Keratinocyte (primary cell): ENCODE measurements at regions not wholly inside any gene's neighbourhood (a gene's known extent, or its start where the extent isn't known, plus 50 kb on each side); places are given as distances from the start of the nearest gene placed in this dataset.

Source experiments
- DNase-seq: peaks from one replicate; pipeline ENCODE4 v3.0.0-alpha.2; 2011; ENCODE audit warnings: low read depth, missing footprints, low spot score
- FAIRE-seq: peaks from 2 replicates; lab custom pipeline; 2011; peaks lifted over from hg19 to GRCh38; lab: Jason Lieb, UNC
- H2AFZ ChIP-seq: 2 replicates; pipeline ENCODE4 v1.6.0; 2012; ENCODE audit warnings: low read length, control low read depth, inconsistent platforms; ENCODE audit not compliant: control insufficient read depth
- H3K27ac ChIP-seq: 2 replicates; pipeline ENCODE4 v1.5.1; 2011; ENCODE audit warnings: low read length; ENCODE audit not compliant: control insufficient read depth, insufficient read depth
- H3K27me3 ChIP-seq: 3 replicates; pipeline ENCODE4 v1.6.0; 2011; ENCODE audit warnings: low read length; ENCODE audit not compliant: control insufficient read depth, insufficient read depth; ENCODE audit errors: extremely low read depth
- H3K36me3 ChIP-seq, 2 experiments: 2 replicates in 1 of 2; 3 replicates in 1 of 2; pipeline ENCODE4 v1.5.1; 2011; ENCODE audit warnings: low read length in 2 of 2, mild to moderate bottlenecking in 1 of 2; ENCODE audit not compliant: control insufficient read depth in 2 of 2, insufficient read depth in 2 of 2; ENCODE audit errors: extremely low read depth in 1 of 2
- H3K4me1 ChIP-seq: 3 replicates; pipeline ENCODE4 v1.5.1; 2011; ENCODE audit warnings: low read length; ENCODE audit not compliant: control insufficient read depth, insufficient read depth; ENCODE audit errors: extremely low read depth
- H3K4me2 ChIP-seq: 3 replicates; pipeline ENCODE4 v1.6.0; 2011; ENCODE audit warnings: low read depth, low read length; ENCODE audit not compliant: control insufficient read depth, insufficient read depth; ENCODE audit errors: extremely low read depth
- H3K4me3 ChIP-seq, 3 experiments: fragments of 200-600 bp in 1 of 3; sonication (generic) in 1 of 3; 2 replicates in 2 of 3; 3 replicates in 1 of 3; pipeline ENCODE4 v1.5.1; 2011 to 2016; ENCODE audit warnings: low read length in 3 of 3, mild to moderate bottlenecking in 3 of 3, control low read depth in 2 of 3, inconsistent platforms in 1 of 3, low read depth in 1 of 3, mixed read lengths in 1 of 3, mixed run types in 1 of 3, moderate library complexity in 1 of 3; ENCODE audit not compliant: control insufficient read depth in 2 of 3, insufficient read depth in 2 of 3; ENCODE audit errors: extremely low read depth in 1 of 3
- H3K79me2 ChIP-seq: 2 replicates; pipeline ENCODE4 v1.6.0; 2012; ENCODE audit warnings: low read length; ENCODE audit not compliant: control insufficient read depth, insufficient read depth
- H3K9ac ChIP-seq: 3 replicates; pipeline ENCODE4 v1.6.0; 2011; ENCODE audit warnings: low read length; ENCODE audit not compliant: control insufficient read depth, insufficient read depth; ENCODE audit errors: extremely low read depth
- H3K9me1 ChIP-seq: 3 replicates; pipeline ENCODE4 v1.6.0; 2011; ENCODE audit warnings: low read length; ENCODE audit not compliant: control insufficient read depth, insufficient read depth; ENCODE audit errors: extremely low read depth
- H3K9me3 ChIP-seq: 2 replicates; pipeline ENCODE4 v1.5.1; 2012; ENCODE audit warnings: low read depth, low read length; ENCODE audit not compliant: control insufficient read depth
- H4K20me1 ChIP-seq: 3 replicates; pipeline ENCODE4 v1.6.0; 2011; ENCODE audit warnings: low read length; ENCODE audit not compliant: control insufficient read depth, insufficient read depth; ENCODE audit errors: extremely low read depth
- CTCF ChIP-seq, 3 experiments: IDR thresholded peaks in 1 of 3; conservative IDR thresholded peaks in 1 of 3; optimal IDR thresholded peaks in 1 of 3; 2 replicates in 2 of 3; 3 replicates in 1 of 3; pipeline versions ENCODE3 to v1.5.1; 2011; ENCODE audit warnings: low read length in 3 of 3, mild to moderate bottlenecking in 3 of 3, moderate library complexity in 2 of 3, control low read depth in 1 of 3, inconsistent platforms in 1 of 3; ENCODE audit not compliant: insufficient read depth in 2 of 3; ENCODE audit errors: extremely low read depth in 1 of 3
- EZH2 ChIP-seq: IDR thresholded peaks from one replicate; pipeline ENCODE4 v1.6.1; 2012; ENCODE audit warnings: inconsistent platforms, mild to moderate bottlenecking, low read length, moderate library complexity
- dilution Hi-C: fragments of 300-500 bp; cut with MboI; formaldehyde crosslinking; loops from one replicate; pipeline ENCODE4 v1.7.0; 2020; ENCODE audit warnings: low sequenced_read_pairs; ENCODE audit not compliant: extremely low pct_ligation_motif_present

GRCh38 chr6:133689863-133690262 is 199.1 kb upstream of the TCF21 start:
- no peaks in the 10 kb centered on the region for H3K79me2 ChIP-seq
- no peaks in the 10 kb centered on the region for H3K9me3 ChIP-seq
- H3K36me3 ChIP-seq: no peaks in the 10 kb centered on the region
- H3K4me1 ChIP-seq: no peaks in the 10 kb centered on the region
- H3K9ac ChIP-seq: no peak overlapping the region
- dilution Hi-C loops: no loop called here
- H3K27me3 ChIP-seq: no peaks in the 10 kb centered on the region
- FAIRE-seq: no peak
- no peak overlapping the region for H3K27ac ChIP-seq
- no peak for DNase-seq
- H4K20me1 ChIP-seq: no peaks in the 10 kb centered on the region
- no peak for TF ChIP-seq EZH2
- TF ChIP-seq CTCF (optimal IDR thresholded peaks at IDR 0.05 in 1 of 3, IDR thresholded peaks at IDR 0.05 in 1 of 3, conservative IDR thresholded peaks at IDR 0.05 in 1 of 3; ENCODE audit: extremely low read depth in 1 of 3, insufficient read depth in 2 of 3, low read length in 3 of 3): no peak
- no peak overlapping the region for H3K4me3 ChIP-seq
- no peak overlapping the region for H2AFZ ChIP-seq
- H3K9me1 ChIP-seq: no peaks in the 10 kb centered on the region
- no peak overlapping the region for H3K4me2 ChIP-seq

GRCh38 chr6:133693565-133693964 is 195.3 kb upstream of the TCF21 start:
- H3K9ac ChIP-seq: no peak overlapping the region
- TF ChIP-seq EZH2 (no peak), CTCF (optimal IDR thresholded peaks at IDR 0.05 in 1 of 3, IDR thresholded peaks at IDR 0.05 in 1 of 3, conservative IDR thresholded peaks at IDR 0.05 in 1 of 3; ENCODE audit: extremely low read depth in 1 of 3, insufficient read depth in 2 of 3, low read length in 3 of 3) (no peak)
- no peak overlapping the region for H3K4me2 ChIP-seq
- no peaks in the 10 kb centered on the region for H3K4me1 ChIP-seq
- no peak overlapping the region for H3K4me3 ChIP-seq
- H3K27me3 ChIP-seq: no peaks in the 10 kb centered on the region
- H3K9me3 ChIP-seq: no peaks in the 10 kb centered on the region
- no peak overlapping the region for H2AFZ ChIP-seq
- H3K27ac ChIP-seq: no peak overlapping the region
- no peaks in the 10 kb centered on the region for H4K20me1 ChIP-seq
- FAIRE-seq: no peak
- H3K79me2 ChIP-seq: no peaks in the 10 kb centered on the region
- H3K9me1 ChIP-seq: no peaks in the 10 kb centered on the region
- no peaks in the 10 kb centered on the region for H3K36me3 ChIP-seq
- dilution Hi-C loops: no loop called here
- no peak for DNase-seq
